CD4-positive, alpha-beta memory T cell (primary cell): ENCODE measurements at regions not wholly inside any gene's neighbourhood (a gene's known extent, or its start where the extent isn't known, plus 50 kb on each side); places are given as distances from the start of the nearest gene placed in this dataset.

Experiments used
- CTCF ChIA-PET: fragments of 350-600 bp; sonication (Branson Sonifier 250); formaldehyde crosslinking; loops from one replicate; lab custom pipeline; 2021; ENCODE audit warnings: inconsistent platforms; ENCODE audit not compliant: partially characterized antibody; lab: Charles Lee
- POLR2A ChIA-PET: fragments of 350-600 bp; sonication (Branson Sonifier 250); formaldehyde crosslinking; loops from one replicate; lab custom pipeline; 2021; ENCODE audit not compliant: partially characterized antibody; lab: Charles Lee
- DNase-seq, 5 donors: peaks; one replicate each; pipeline versions ENCODE4 v3.0.0 to v3.0.0-alpha.2; 2020 to 2022; ENCODE audit warnings: mixed read lengths in 1 of 5
- H3K27ac ChIP-seq: one replicate; pipeline ENCODE4 v1.7.0; 2013; ENCODE audit warnings: low read depth, low read length
- H3K27me3 ChIP-seq: 2 replicates; pipeline ENCODE4 v1.7.0; 2013; ENCODE audit warnings: mild to moderate bottlenecking, low read length, moderate library complexity; ENCODE audit not compliant: insufficient read depth
- H3K36me3 ChIP-seq: 2 replicates; pipeline ENCODE4 v1.7.0; 2013; ENCODE audit warnings: mild to moderate bottlenecking, low read length, moderate library complexity; ENCODE audit not compliant: insufficient read depth
- H3K4me1 ChIP-seq: 2 replicates; pipeline ENCODE4 v1.7.0; 2013; ENCODE audit warnings: mild to moderate bottlenecking, low read length, moderate library complexity; ENCODE audit not compliant: insufficient read depth
- H3K4me3 ChIP-seq, 2 donors: one replicate each; pipeline ENCODE4 v1.7.0; 2013; ENCODE audit warnings: low read length in 2 of 2, mild to moderate bottlenecking in 1 of 2
- H3K9me3 ChIP-seq, 2 donors: one replicate each; pipeline ENCODE4 v1.7.0; 2013; ENCODE audit warnings: low read length in 2 of 2, control low read depth in 1 of 2; ENCODE audit not compliant: control insufficient read depth in 1 of 2
- H3K27ac Mint-ChIP-seq, 7 donors: one replicate each; pipeline ENCODE4 v1.8.0; 2020 to 2021; ENCODE audit warnings: mixed read lengths in 7 of 7, mild to moderate bottlenecking in 6 of 7, inconsistent platforms in 3 of 7, moderate library complexity in 3 of 7
- H3K27me3 Mint-ChIP-seq, 2 donors: one replicate each; pipeline ENCODE4 v1.8.0; 2020 to 2021; ENCODE audit warnings: mixed read lengths in 2 of 2
- H3K36me3 Mint-ChIP-seq, 2 donors: one replicate each; pipeline ENCODE4 v1.8.0; 2020 to 2021; ENCODE audit warnings: mixed read lengths in 2 of 2, inconsistent platforms in 1 of 2, mild to moderate bottlenecking in 1 of 2
- H3K4me1 Mint-ChIP-seq, 4 donors: one replicate each; pipeline ENCODE4 v1.8.0; 2020 to 2021; ENCODE audit warnings: mixed read lengths in 4 of 4, mild to moderate bottlenecking in 1 of 4
- H3K4me3 Mint-ChIP-seq, 8 donors: one replicate each; pipeline ENCODE4 v1.8.0; 2020 to 2021; ENCODE audit warnings: mixed read lengths in 8 of 8, mild to moderate bottlenecking in 7 of 8, moderate library complexity in 6 of 8, inconsistent platforms in 3 of 8
- H3K9me3 Mint-ChIP-seq, 8 donors: one replicate each; pipeline ENCODE4 v1.8.0; 2020 to 2021; ENCODE audit warnings: mixed read lengths in 8 of 8, mild to moderate bottlenecking in 5 of 8, inconsistent platforms in 3 of 8, moderate library complexity in 1 of 8
- intact Hi-C: fragments of 100-400 bp; cut with micrococcal nuclease; formaldehyde crosslinking; loops from one replicate; pipeline ENCODE4 v1.15.1; 2023

GRCh38 chr2:220029013-220029412 lies 401.6 kb downstream of the SLC4A3 start:
- H3K9me3 Mint-ChIP-seq, result peaks cover 0 to 4% (median 0%) of the 10 kb centered on the region in 8 donors
- H3K4me1 ChIP-seq, result no peaks in the 10 kb centered on the region
- no peaks in the 10 kb centered on the region for H3K27me3 ChIP-seq
- ChIA-PET CTCF (no interaction called here), POLR2A (no interaction called here)
- peaks cover 0 to 2% of the 10 kb centered on the region in 2 donors for H3K27me3 Mint-ChIP-seq
- no peak overlapping the region for H3K4me3 Mint-ChIP-seq
- intact Hi-C loops, result no loop called here
- no peak overlapping the region for H3K27ac ChIP-seq
- no peak for DNase-seq
- no peaks in the 10 kb centered on the region for H3K36me3 ChIP-seq
- no peaks in the 10 kb centered on the region for H3K36me3 Mint-ChIP-seq
- H3K9me3 ChIP-seq, result no peaks in the 10 kb centered on the region
- H3K27ac Mint-ChIP-seq, result no peak overlapping the region
- no peaks in the 10 kb centered on the region for H3K4me1 Mint-ChIP-seq
- no peak overlapping the region for H3K4me3 ChIP-seq

- DNase-seq, result no peak
- Histone ChIP-seq H3K9me3 (no peaks in the 10 kb centered on the region), H3K4me3 (no peak overlapping the region), H3K4me1 (no peaks in the 10 kb centered on the region), H3K27me3 (no peaks in the 10 kb centered on the region), H3K36me3 (no peaks in the 10 kb centered on the region), H3K27ac (no peak overlapping the region)
- H3K27me3 Mint-ChIP-seq, result peaks cover under 1 to 2% of the 10 kb centered on the region in 2 donors
- no peaks in the 10 kb centered on the region for H3K36me3 Mint-ChIP-seq
- no peaks in the 10 kb centered on the region for H3K4me1 Mint-ChIP-seq
- peaks cover 0 to 4% (median 0%) of the 10 kb centered on the region in 8 donors for H3K9me3 Mint-ChIP-seq
- no peak overlapping the region for H3K27ac Mint-ChIP-seq
- intact Hi-C loops, result no loop called here
- ChIA-PET POLR2A (no interaction called here), CTCF (no interaction called here)
- H3K4me3 Mint-ChIP-seq, result no peak overlapping the region
These were observed 406.1 kb downstream of the SLC4A3 start for GRCh38 chr2:220033546-220033945.

- intact Hi-C loops, result no loop called here
- POLR2A ChIA-PET, result no interaction called here
- no peak overlapping the region for H3K4me3 Mint-ChIP-seq
These were observed 407.1 kb downstream of the SLC4A3 start for GRCh38 chr2:220034426-220035130.

GRCh38 chr2:220036431-220036830 lies 409.0 kb downstream of the SLC4A3 start:
- H3K9me3 ChIP-seq, result no peaks in the 10 kb centered on the region
- DNase-seq, result no peak
- Mint-ChIP-seq H3K27me3 (peaks cover 0 to 2% of the 10 kb centered on the region in 2 donors), H3K4me3 (no peak overlapping the region), H3K27ac (no peak overlapping the region), H3K4me1 (no peaks in the 10 kb centered on the region), H3K36me3 (no peaks in the 10 kb centered on the region), H3K9me3 (peaks cover 0 to 4% (median 0%) of the 10 kb centered on the region in 8 donors)
- H3K27ac ChIP-seq, result no peak overlapping the region
- ChIA-PET CTCF (no interaction called here), POLR2A (no interaction called here)
- no peaks in the 10 kb centered on the region for H3K27me3 ChIP-seq
- intact Hi-C loops, result no loop called here
- H3K36me3 ChIP-seq, result no peaks in the 10 kb centered on the region
- no peaks in the 10 kb centered on the region for H3K4me1 ChIP-seq
- no peak overlapping the region for H3K4me3 ChIP-seq

More at GRCh38 chr2:220034426-220035130, 407.1 kb downstream of the SLC4A3 start:
- no peaks in the 10 kb centered on the region for H3K9me3 ChIP-seq
- H3K36me3 ChIP-seq, result no peaks in the 10 kb centered on the region
- H3K27ac ChIP-seq, result no peak overlapping the region
- Mint-ChIP-seq H3K27ac (no peak overlapping the region), H3K9me3 (peaks cover 0 to 4% (median 0%) of the 10 kb centered on the region in 8 donors), H3K4me1 (no peaks in the 10 kb centered on the region), H3K36me3 (no peaks in the 10 kb centered on the region), H3K27me3 (peaks cover 0 to 2% of the 10 kb centered on the region in 2 donors)
- DNase-seq, result no peak
- no peak overlapping the region for H3K4me3 ChIP-seq
- no peaks in the 10 kb centered on the region for H3K27me3 ChIP-seq
- CTCF ChIA-PET, result no interaction called here
- no peaks in the 10 kb centered on the region for H3K4me1 ChIP-seq

- H3K27me3 Mint-ChIP-seq, result peaks cover 0 to 2% of the 10 kb centered on the region in 2 donors
- Histone ChIP-seq H3K27ac (no peak overlapping the region), H3K36me3 (no peaks in the 10 kb centered on the region), H3K4me1 (no peaks in the 10 kb centered on the region), H3K27me3 (no peaks in the 10 kb centered on the region), H3K4me3 (no peak overlapping the region), H3K9me3 (no peaks in the 10 kb centered on the region)
- H3K36me3 Mint-ChIP-seq, result no peaks in the 10 kb centered on the region
- DNase-seq, result no peak
- peaks cover 0 to 3% (median 0%) of the 10 kb centered on the region in 8 donors for H3K9me3 Mint-ChIP-seq
- intact Hi-C loops, result no loop called here
- POLR2A ChIA-PET, result no interaction called here
- no peak overlapping the region for H3K4me3 Mint-ChIP-seq
- CTCF ChIA-PET, result no interaction called here
- no peak overlapping the region for H3K27ac Mint-ChIP-seq
- no peaks in the 10 kb centered on the region for H3K4me1 Mint-ChIP-seq
These were observed 412.9 kb downstream of the SLC4A3 start for GRCh38 chr2:220040346-220040745.

- H3K27ac Mint-ChIP-seq, result no peak overlapping the region
- peaks cover 0 to 3% (median 0%) of the 10 kb centered on the region in 8 donors for H3K9me3 Mint-ChIP-seq
- ChIA-PET CTCF (no interaction called here), POLR2A (no interaction called here)
- no peak for DNase-seq
- H3K4me3 ChIP-seq, result no peak overlapping the region
- H3K9me3 ChIP-seq, result no peaks in the 10 kb centered on the region
- intact Hi-C loops, result no loop called here
- H3K27ac ChIP-seq, result no peak overlapping the region
- no peaks in the 10 kb centered on the region for H3K36me3 Mint-ChIP-seq
- H3K36me3 ChIP-seq, result no peaks in the 10 kb centered on the region
- no peak overlapping the region for H3K4me3 Mint-ChIP-seq
- no peaks in the 10 kb centered on the region for H3K27me3 ChIP-seq
- no peaks in the 10 kb centered on the region for H3K4me1 ChIP-seq
- peaks cover 2 to 3% of the 10 kb centered on the region in 2 donors for H3K27me3 Mint-ChIP-seq
- H3K4me1 Mint-ChIP-seq, result no peaks in the 10 kb centered on the region
These were observed 414.0 kb downstream of the SLC4A3 start for GRCh38 chr2:220041447-220041846.

GRCh38 chr2:220043155-220043989 lies 415.9 kb downstream of the SLC4A3 start:
- no peaks in the 10 kb centered on the region for H3K4me1 ChIP-seq
- H3K4me3 Mint-ChIP-seq, result no peak overlapping the region
- POLR2A ChIA-PET, result no interaction called here
- H3K27me3 ChIP-seq, result no peaks in the 10 kb centered on the region
- no peak overlapping the region for H3K4me3 ChIP-seq
- H3K27ac ChIP-seq, result no peak overlapping the region
- DNase-seq, result no peak
- H3K9me3 Mint-ChIP-seq, result peaks cover 0 to 3% (median 0%) of the 10 kb centered on the region in 8 donors
- peaks cover 0 to 3% of the 10 kb centered on the region in 2 donors for H3K27me3 Mint-ChIP-seq
- H3K36me3 Mint-ChIP-seq, result no peaks in the 10 kb centered on the region
- no peaks in the 10 kb centered on the region for H3K4me1 Mint-ChIP-seq
- CTCF ChIA-PET, result no interaction called here
- intact Hi-C loops, result no loop called here
- no peaks in the 10 kb centered on the region for H3K36me3 ChIP-seq
- no peaks in the 10 kb centered on the region for H3K9me3 ChIP-seq
- no peak overlapping the region for H3K27ac Mint-ChIP-seq
